Ishikawa (cell line): ENCODE measurements at regions not wholly inside any gene's neighbourhood (a gene's known extent, or its start where the extent isn't known, plus 50 kb on each side); places are given as distances from the start of the nearest gene placed in this dataset.

ENCODE experiments used
- CEBPB ChIP-seq: IDR thresholded peaks from 2 replicates; pipeline ENCODE4 v1.6.1; 2012
- CREB1 ChIP-seq: IDR thresholded peaks from 2 replicates; pipeline ENCODE4 v1.6.1; 2012; ENCODE audit warnings: low read depth
- EGR1 ChIP-seq: IDR thresholded peaks from 2 replicates; pipeline ENCODE4 v1.6.1; 2012
- EP300 ChIP-seq: IDR thresholded peaks from 2 replicates; pipeline ENCODE4 v1.6.1; 2012; ENCODE audit warnings: borderline replicate concordance
- FOXM1 ChIP-seq: IDR thresholded peaks from 2 replicates; pipeline ENCODE4 v1.6.1; 2012; ENCODE audit warnings: low read depth, borderline replicate concordance
- NFIC ChIP-seq: IDR thresholded peaks from 2 replicates; pipeline ENCODE4 v1.6.1; 2012
- RAD21 ChIP-seq: IDR thresholded peaks from 2 replicates; pipeline ENCODE4 v1.6.1; 2012; ENCODE audit warnings: low read depth
- TAF1 ChIP-seq: IDR thresholded peaks from 2 replicates; pipeline ENCODE4 v1.6.1; 2012; ENCODE audit warnings: low read depth, mild to moderate bottlenecking
- TCF12 ChIP-seq: IDR thresholded peaks from 2 replicates; pipeline ENCODE4 v1.6.1; 2012; ENCODE audit warnings: low read depth
- TEAD4 ChIP-seq: IDR thresholded peaks from 2 replicates; pipeline ENCODE4 v1.6.1; 2012
- YY1 ChIP-seq: IDR thresholded peaks from 2 replicates; pipeline ENCODE4 v1.6.1; 2012; ENCODE audit warnings: low read depth
- ZBTB7A ChIP-seq: IDR thresholded peaks from 2 replicates; pipeline ENCODE4 v1.6.1; 2012; ENCODE audit warnings: low read depth
- TF ChIP-seq, protein P1 (sequence below): IDR thresholded peaks from 2 replicates; pipeline ENCODE4 v1.6.1; 2012; ENCODE audit warnings: low read depth, mild to moderate bottlenecking
- TF ChIP-seq, protein P2 (sequence below): IDR thresholded peaks from 2 replicates; pipeline ENCODE4 v1.6.1; 2012
- TF ChIP-seq, protein P3 (sequence below): IDR thresholded peaks from 2 replicates; pipeline ENCODE4 v1.6.1; 2012

DNA sequence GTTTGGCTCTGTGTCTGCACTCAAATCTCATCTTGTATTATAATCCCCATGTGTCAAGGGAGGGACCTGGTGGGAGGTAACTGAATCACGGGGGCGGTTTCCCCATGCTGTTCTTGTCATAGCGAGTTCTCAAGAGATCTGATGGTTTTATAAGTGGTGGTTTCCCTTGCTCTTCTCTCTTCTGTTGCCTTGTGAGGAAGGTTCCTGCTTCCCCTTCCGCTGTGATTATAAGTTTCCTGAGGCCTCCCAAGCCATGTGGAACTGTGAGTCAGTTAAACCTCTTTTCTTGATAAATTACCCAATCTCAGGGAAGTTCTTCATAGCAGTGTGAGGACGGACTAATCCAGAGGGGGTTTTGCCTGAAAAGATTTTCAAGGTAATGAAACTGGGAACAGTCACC is 245.4 kb downstream of the GALR1 start:
- no peak for TF ChIP-seq EGR1
- TF ChIP-seq CREB1, result no peak
- TF ChIP-seq EP300, result no peak
- TF ChIP-seq TEAD4, result no peak
- TF ChIP-seq, protein P1, sequence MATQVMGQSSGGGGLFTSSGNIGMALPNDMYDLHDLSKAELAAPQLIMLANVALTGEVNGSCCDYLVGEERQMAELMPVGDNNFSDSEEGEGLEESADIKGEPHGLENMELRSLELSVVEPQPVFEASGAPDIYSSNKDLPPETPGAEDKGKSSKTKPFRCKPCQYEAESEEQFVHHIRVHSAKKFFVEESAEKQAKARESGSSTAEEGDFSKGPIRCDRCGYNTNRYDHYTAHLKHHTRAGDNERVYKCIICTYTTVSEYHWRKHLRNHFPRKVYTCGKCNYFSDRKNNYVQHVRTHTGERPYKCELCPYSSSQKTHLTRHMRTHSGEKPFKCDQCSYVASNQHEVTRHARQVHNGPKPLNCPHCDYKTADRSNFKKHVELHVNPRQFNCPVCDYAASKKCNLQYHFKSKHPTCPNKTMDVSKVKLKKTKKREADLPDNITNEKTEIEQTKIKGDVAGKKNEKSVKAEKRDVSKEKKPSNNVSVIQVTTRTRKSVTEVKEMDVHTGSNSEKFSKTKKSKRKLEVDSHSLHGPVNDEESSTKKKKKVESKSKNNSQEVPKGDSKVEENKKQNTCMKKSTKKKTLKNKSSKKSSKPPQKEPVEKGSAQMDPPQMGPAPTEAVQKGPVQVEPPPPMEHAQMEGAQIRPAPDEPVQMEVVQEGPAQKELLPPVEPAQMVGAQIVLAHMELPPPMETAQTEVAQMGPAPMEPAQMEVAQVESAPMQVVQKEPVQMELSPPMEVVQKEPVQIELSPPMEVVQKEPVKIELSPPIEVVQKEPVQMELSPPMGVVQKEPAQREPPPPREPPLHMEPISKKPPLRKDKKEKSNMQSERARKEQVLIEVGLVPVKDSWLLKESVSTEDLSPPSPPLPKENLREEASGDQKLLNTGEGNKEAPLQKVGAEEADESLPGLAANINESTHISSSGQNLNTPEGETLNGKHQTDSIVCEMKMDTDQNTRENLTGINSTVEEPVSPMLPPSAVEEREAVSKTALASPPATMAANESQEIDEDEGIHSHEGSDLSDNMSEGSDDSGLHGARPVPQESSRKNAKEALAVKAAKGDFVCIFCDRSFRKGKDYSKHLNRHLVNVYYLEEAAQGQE, result no peak
- TF ChIP-seq, protein P2, sequence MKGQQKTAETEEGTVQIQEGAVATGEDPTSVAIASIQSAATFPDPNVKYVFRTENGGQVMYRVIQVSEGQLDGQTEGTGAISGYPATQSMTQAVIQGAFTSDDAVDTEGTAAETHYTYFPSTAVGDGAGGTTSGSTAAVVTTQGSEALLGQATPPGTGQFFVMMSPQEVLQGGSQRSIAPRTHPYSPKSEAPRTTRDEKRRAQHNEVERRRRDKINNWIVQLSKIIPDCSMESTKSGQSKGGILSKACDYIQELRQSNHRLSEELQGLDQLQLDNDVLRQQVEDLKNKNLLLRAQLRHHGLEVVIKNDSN, result no peak
- no peak for TF ChIP-seq RAD21
- TF ChIP-seq FOXM1, result no peak
- no peak for TF ChIP-seq YY1
- no peak for TF ChIP-seq NFIC
- no peak for TF ChIP-seq TAF1
- no peak for TF ChIP-seq CEBPB
- TF ChIP-seq TCF12, result no peak
- TF ChIP-seq ZBTB7A, result no peak

DNA sequence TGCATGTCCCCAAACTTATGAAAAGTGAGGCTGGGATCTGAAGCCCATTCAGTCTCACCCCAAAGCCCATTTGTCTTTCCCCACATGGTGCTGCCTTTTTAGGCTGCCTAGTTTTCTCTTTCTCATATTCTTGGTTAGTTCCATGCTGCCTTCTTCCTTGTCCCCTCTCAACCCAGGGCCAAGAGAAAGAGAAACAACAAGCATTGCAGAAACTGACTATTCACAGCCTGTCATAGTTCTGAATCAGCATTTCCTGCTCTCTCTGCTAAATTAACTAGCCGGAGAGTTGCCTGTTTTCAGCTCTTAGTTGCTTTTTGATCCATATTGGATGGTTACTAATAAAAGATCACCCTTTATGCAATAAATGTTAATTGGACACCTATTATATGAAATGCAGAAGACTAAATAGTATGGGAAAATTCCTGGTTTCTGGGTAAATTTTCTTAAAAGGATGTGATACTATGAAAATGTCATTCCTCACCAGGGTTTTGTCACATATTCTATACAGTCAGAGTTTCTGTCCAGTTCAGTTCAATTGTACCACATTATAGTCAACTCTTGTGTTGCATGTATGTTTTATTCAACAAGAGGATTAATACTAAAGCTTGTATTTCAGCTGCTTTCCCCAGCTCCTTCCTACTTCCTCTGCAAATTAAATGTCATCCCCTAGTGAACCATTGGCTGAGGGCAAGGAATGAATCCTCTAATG is 246.5 kb downstream of the GALR1 start:
- TF ChIP-seq FOXM1 (no peak), TCF12 (no peak)
- TF ChIP-seq, protein P1, result no peak

DNA sequence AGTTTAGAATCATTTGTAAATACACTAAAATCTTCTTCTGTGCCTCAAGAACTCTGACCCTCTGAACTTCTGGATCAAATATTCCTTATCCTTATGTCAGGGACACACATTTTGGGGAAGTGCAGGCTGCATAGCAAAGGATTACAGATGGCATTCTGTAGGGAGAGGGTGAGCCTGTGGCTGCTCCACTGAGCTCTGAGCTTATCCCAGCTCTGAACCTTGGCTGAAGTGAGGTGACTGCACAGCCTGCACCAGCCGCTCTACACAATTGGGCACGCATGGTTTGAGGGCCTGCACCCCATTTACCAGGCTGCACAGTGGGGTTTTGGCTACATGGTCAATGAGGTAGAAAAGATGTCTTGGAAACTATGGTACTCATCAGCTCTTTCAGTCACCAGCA is 251.6 kb downstream of the GALR1 start:
- no peak for TF ChIP-seq TCF12
- no peak for TF ChIP-seq NFIC
- TF ChIP-seq ZBTB7A, result no peak
- TF ChIP-seq, protein P3, sequence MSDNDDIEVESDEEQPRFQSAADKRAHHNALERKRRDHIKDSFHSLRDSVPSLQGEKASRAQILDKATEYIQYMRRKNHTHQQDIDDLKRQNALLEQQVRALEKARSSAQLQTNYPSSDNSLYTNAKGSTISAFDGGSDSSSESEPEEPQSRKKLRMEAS, result no peak
- TF ChIP-seq TAF1, result no peak
- no peak for TF ChIP-seq EGR1
- TF ChIP-seq, protein P2, result no peak
- TF ChIP-seq YY1, result no peak
- no peak for TF ChIP-seq FOXM1
- TF ChIP-seq CREB1, result no peak
- no peak for TF ChIP-seq CEBPB

DNA sequence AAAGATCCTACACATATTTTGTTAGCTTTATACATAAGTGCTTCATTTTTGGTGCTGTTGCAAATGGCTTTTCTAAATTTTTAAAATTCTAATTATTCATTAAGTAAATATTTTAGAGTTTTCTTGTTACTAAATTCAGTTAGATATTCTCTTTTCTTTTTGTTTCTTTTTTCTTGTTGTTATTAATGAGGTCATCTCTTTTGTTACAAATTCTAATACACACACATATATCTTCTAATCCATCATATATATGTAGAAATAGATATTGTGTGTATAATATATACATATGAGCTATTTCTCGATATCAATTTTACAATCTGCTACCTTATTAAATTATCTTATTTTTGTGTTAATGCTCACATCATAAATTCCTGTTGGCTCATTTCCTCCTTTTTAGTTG is 255.9 kb downstream of the GALR1 start:
- no peak for TF ChIP-seq NFIC
- no peak for TF ChIP-seq ZBTB7A
- TF ChIP-seq EGR1, result no peak
- TF ChIP-seq FOXM1, result no peak
- no peak for TF ChIP-seq CREB1
- no peak for TF ChIP-seq EP300
- TF ChIP-seq, protein P3, result no peak
- no peak for TF ChIP-seq CEBPB
- TF ChIP-seq, protein P2, result no peak
- no peak for TF ChIP-seq TEAD4
- TF ChIP-seq TAF1, result no peak
- no peak for TF ChIP-seq YY1
- TF ChIP-seq TCF12, result no peak
- no peak for TF ChIP-seq RAD21
- TF ChIP-seq, protein P1, result no peak
